ENCODE measurements at regions not wholly inside any gene's neighbourhood (a gene's known extent, or its start where the extent isn't known, plus 50 kb on each side); places are given as distances from the start of the nearest gene placed in this dataset.
"Not testable (repeated sequence)": the region's sequence is repeated elsewhere in the genome, so short reads cannot be mapped to it uniquely, and the experiment has no call there.

DNA sequence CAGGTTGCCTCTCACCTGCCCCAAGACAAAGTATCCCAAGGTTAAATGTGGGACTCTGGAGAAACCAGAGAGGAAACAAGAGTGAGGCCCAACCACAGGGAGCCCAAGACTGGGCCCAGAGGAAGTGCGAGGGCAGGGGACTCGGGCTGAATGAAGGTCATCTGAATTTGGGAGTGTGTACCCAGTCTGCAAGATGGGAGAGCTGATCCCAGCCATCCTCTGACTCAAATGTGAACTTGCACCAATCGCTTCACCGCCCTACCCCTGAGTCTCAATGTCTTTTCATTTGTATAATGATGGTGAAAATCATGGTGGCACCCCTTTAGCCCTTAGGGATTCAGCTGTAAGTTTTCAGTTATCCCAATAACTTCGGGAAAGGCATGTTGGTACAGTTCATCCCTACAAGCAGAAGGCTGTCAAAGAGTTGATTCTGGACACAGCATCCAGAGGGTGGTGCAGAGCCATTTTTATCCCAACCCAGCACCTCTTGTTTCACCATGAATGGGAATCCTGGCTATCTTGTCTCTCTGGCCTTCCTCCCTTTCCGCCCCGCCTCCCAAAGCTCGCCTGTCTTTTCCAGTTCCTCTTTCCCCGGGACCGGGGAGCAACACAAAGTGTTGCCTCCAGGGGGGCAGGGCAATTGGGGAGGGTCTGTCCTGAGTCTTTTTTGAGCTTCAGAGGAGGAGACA, 123.4 kb downstream of the NUFIP1 start:
- TF ChIP-seq, protein P1, sequence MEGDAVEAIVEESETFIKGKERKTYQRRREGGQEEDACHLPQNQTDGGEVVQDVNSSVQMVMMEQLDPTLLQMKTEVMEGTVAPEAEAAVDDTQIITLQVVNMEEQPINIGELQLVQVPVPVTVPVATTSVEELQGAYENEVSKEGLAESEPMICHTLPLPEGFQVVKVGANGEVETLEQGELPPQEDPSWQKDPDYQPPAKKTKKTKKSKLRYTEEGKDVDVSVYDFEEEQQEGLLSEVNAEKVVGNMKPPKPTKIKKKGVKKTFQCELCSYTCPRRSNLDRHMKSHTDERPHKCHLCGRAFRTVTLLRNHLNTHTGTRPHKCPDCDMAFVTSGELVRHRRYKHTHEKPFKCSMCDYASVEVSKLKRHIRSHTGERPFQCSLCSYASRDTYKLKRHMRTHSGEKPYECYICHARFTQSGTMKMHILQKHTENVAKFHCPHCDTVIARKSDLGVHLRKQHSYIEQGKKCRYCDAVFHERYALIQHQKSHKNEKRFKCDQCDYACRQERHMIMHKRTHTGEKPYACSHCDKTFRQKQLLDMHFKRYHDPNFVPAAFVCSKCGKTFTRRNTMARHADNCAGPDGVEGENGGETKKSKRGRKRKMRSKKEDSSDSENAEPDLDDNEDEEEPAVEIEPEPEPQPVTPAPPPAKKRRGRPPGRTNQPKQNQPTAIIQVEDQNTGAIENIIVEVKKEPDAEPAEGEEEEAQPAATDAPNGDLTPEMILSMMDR (IDR thresholded peaks at IDR 0.05; ENCODE audit: low read depth, low read length, missing control alignments) = no peak
- no peak overlapping the region for H3K4me3 ChIP-seq (replicated peaks; ENCODE audit: low read depth, low read length)
- no peak for DNase-seq (ENCODE audit: extremely low read depth, low read depth)

DNA sequence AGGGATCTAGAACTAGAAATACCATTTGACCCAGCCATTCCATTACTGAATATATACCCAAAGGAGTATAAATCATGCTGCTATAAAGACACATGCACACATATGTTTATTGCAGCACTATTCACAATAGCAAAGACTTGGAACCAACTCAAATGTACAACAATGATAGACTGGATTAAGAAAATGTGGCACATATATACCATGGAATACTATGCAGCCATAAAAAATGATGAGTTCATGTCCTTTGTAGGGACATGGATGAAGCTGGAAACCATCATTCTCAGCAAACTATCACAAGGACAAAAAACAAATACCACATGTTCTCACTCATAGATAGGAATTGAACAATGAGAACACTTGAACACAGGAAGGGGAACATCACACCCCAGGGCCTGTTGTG, 125.6 kb downstream of the NUFIP1 start:
- not testable (repeated sequence) for H3K4me3 ChIP-seq (replicated peaks; ENCODE audit: low read depth, low read length); DNase-seq (ENCODE audit: extremely low read depth, low read depth)

DNA sequence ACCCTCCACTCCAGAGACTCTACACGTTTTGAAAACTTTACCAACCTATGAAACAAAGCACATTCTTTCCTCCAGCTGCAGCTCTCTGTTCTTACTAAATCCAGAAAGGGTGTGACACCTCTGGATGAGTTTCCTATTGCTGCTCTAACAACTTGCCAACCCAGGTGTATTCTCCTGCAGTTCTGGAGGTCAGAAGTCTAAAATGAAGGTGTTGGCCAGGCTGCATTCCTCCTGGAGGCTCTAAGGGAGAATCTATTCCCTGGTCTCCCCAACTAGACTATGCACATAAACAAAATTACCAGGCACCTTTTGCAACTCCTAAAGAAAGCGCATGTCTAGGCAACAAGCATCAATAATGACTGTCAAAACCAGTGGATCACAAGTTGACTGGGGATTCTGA, 128.8 kb downstream of the NUFIP1 start:
- no peak overlapping the region for H3K4me3 ChIP-seq (replicated peaks; ENCODE audit: low read depth, low read length)
- no peak for DNase-seq (ENCODE audit: extremely low read depth, low read depth)
- TF ChIP-seq, protein P1 (IDR thresholded peaks at IDR 0.05; ENCODE audit: low read depth, low read length, missing control alignments) = no peak

DNA sequence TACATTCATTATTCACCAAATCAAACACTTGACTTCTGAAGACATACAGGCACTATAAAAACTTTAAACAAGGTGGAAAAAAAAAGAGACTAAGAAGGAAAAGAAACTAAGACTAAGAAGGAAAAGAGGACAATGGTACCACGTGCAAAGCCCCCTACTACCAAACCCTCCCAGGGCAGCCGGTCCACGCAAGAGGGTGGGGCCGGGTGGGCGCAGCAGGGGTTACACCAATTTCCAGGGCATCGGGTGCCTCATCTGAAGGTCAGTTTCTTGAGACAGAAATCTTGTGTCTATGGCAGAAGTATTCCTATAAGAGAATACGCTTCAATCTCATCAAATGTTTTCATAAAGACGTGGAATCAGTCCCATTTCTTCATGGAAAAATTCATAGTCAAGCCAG, 131.5 kb downstream of the NUFIP1 start:
- TF ChIP-seq, protein P1 (IDR thresholded peaks at IDR 0.05; ENCODE audit: low read depth, low read length, missing control alignments) = no peak
- no peak overlapping the region for H3K4me3 ChIP-seq (replicated peaks; ENCODE audit: low read depth, low read length)
- no peak for DNase-seq (ENCODE audit: extremely low read depth, low read depth)

DNA sequence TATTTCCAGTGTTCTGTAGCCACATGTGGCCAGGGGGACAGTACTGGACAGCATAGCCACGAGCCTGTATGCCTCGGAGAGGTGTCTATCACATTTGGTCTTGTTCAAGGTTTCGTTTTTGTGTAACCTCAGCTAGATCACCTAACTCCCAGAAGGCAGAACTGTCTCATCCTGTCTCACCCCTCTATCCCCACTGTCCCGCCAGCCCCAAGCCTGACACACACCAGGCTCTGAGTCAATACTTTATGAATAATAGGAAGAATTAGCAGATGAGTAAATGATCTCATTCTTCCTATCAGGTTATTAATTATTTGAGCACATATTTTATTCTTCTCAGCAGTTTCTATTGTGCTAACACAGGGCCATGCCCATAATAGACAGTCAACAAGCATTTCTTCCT, 132.2 kb downstream of the NUFIP1 start:
- no peak for DNase-seq (ENCODE audit: extremely low read depth, low read depth)
- H3K4me3 ChIP-seq (replicated peaks; ENCODE audit: low read depth, low read length) = no peak overlapping the region
- TF ChIP-seq, protein P1 (IDR thresholded peaks at IDR 0.05; ENCODE audit: low read depth, low read length, missing control alignments) = no peak

DNA sequence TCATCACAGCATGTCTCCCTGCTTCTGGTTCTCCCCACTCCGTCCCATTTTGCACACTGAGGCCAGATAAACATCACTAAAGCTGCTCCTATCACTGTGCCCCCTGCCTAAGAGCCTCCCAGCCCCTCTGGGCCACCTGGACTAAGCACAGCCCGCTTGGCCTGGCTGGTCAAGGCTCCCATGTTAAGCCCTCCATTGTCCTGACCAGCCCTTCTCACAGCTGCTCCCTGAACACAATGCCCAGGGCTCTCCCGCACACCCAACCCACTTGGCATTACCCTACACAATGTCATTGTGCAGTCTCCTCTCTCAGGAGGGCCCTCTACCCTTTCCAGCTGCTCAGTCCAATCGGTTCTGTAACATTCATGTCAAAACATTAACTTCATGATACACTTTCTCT, 133.4 kb downstream of the NUFIP1 start:
- TF ChIP-seq, protein P1 (IDR thresholded peaks at IDR 0.05; ENCODE audit: low read depth, low read length, missing control alignments) = no peak
- no peak for DNase-seq (ENCODE audit: extremely low read depth, low read depth)
- H3K4me3 ChIP-seq (replicated peaks; ENCODE audit: low read depth, low read length) = no peak overlapping the region

DNA sequence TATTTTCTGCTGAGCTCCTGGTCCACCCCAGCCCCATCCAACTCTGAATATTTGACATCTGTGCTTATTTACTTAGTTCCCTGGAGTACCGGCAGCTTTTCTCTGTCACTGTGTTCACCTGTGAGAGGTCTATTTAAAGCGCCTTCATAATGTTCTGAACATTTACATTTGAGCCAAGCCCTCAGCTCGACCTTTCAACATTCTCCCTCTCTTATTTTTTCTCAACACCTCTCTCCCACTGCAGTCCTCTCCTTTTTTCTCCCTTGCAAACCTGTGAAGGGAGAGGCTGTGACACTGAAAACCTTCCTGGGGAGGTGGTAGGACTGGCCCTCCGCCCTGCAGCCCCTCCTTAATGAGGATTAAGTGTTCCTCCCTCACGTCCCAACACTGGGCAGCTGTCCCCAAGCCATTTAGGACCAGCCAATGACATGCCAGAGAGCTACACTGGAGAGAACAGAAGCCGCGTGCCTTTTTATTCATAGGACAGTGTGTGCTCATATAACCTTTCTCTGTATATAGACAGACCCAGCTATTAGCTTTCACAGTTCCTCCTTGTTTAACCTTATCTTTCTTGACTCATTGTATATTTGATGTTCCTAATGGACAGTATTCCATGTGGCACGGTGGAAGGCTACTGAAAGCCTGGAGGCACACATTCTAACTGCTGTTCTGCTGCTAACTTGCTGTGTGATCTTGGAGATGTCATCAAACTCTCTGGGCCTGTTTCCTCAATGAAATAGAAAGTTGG, 134.8 kb downstream of the NUFIP1 start:
- no peak overlapping the region for H3K4me3 ChIP-seq (replicated peaks; ENCODE audit: low read depth, low read length)
- TF ChIP-seq, protein P1 (IDR thresholded peaks at IDR 0.05; ENCODE audit: low read depth, low read length, missing control alignments) = no peak
- DNase-seq (ENCODE audit: extremely low read depth, low read depth) = no peak
